Sigmoid colon (tissue), 6 donors: ENCODE measurements at regions not wholly inside any gene's neighbourhood (a gene's known extent, or its start where the extent isn't known, plus 50 kb on each side); places are given as distances from the start of the nearest gene placed in this dataset.

Experiments used
- DNase-seq: peaks from one replicate; pipeline ENCODE4 v3.0.0-alpha.2; 2019
- H3K27ac ChIP-seq, 4 donors: fragments of 200-600 bp; sonication (generic); one replicate each; pipeline ENCODE4 v1.5.1; 2016 to 2019; ENCODE audit warnings: mild to moderate bottlenecking in 1 of 4
- H3K27me3 ChIP-seq, 3 donors: fragments of 200-600 bp; sonication (generic); one replicate each; pipeline ENCODE4 v1.5.1; 2019; ENCODE audit warnings: mild to moderate bottlenecking in 1 of 3
- H3K36me3 ChIP-seq, 4 donors: fragments of 200-600 bp; sonication (generic); one replicate each; pipeline ENCODE4 v1.5.1; 2016 to 2019
- H3K4me1 ChIP-seq, 4 donors: fragments of 200-600 bp; sonication (generic); one replicate each; pipeline ENCODE4 v1.5.1; 2017 to 2019
- H3K4me3 ChIP-seq, 4 donors: fragments of 200-600 bp; sonication (generic); one replicate each; pipeline ENCODE4 v1.5.1; 2017 to 2019; ENCODE audit warnings: mild to moderate bottlenecking in 2 of 4, moderate library complexity in 1 of 4
- H3K9me3 ChIP-seq, 4 donors: fragments of 200-600 bp in 3 of 4; sonication (generic) in 3 of 4; one replicate each; pipeline versions ENCODE4 v1.5.1 to v1.6.1; 2013 to 2019
- EP300 ChIP-seq, 4 donors: sonication (generic); formaldehyde crosslinking; IDR thresholded peaks; one replicate each; pipeline ENCODE4 v1.6.1; 2017; ENCODE audit warnings: antibody characterized with exemption in 4 of 4
- POLR2A ChIP-seq, 2 donors: fragments of 450-650 bp; IDR thresholded peaks; one replicate each; pipeline ENCODE4 v1.6.1; 2016; ENCODE audit warnings: antibody characterized with exemption in 2 of 2, mild to moderate bottlenecking in 2 of 2, moderate library complexity in 2 of 2
- POLR2AphosphoS5 ChIP-seq, 4 donors: sonication (generic); formaldehyde crosslinking; IDR thresholded peaks; one replicate each; pipeline ENCODE4 v1.6.1; 2017; ENCODE audit warnings: antibody characterized with exemption in 4 of 4
- WGBS, 2 donors: extraction: QIAGEN DNeasy Blood & Tissue Kit; methylation state at CpG; one replicate each; pipeline ENCODE4 v1.1.7; 2013; 5-methylcytosine and 5-hydroxymethylcytosine counted together
- intact Hi-C: fragments of 100-400 bp; cut with DNase I; formaldehyde crosslinking; loops from one replicate; pipeline ENCODE4 v1.15.1; 2023
- TF ChIP-seq, protein P1 (sequence below), 4 experiments: fragments of 450-650 bp in 3 of 4; fragments of 200-600 bp in 1 of 4; IDR thresholded peaks; one replicate each; pipeline ENCODE4 v1.5.1; 2016 to 2019; ENCODE audit warnings: antibody characterized with exemption in 4 of 4, mild to moderate bottlenecking in 3 of 4, moderate library complexity in 2 of 4
- donor health status: healthy with polysubstance abuse.
- donor health status: healthy.

GRCh38 chr5:58357799-58358500 lies 101.9 kb downstream of the PLK2 start:
- Histone ChIP-seq H3K4me3 (no peak overlapping the region), H3K27me3 (no peaks in the 10 kb centered on the region), H3K9me3 (no peaks in the 10 kb centered on the region), H3K4me1 (no peaks in the 10 kb centered on the region), H3K27ac (no peak overlapping the region), H3K36me3 (no peaks in the 10 kb centered on the region)
- DNase-seq, result no peak
- 93 to 98% methylated on average over 4 of the region's 4 CpGs for WGBS, 2 donors
- intact Hi-C loops, result no loop called here
- TF ChIP-seq POLR2AphosphoS5 (IDR thresholded peaks at IDR 0.05) (no peak), EP300 (IDR thresholded peaks at IDR 0.05) (no peak), POLR2A (IDR thresholded peaks at IDR 0.05) (no peak)
- TF ChIP-seq, protein P1, sequence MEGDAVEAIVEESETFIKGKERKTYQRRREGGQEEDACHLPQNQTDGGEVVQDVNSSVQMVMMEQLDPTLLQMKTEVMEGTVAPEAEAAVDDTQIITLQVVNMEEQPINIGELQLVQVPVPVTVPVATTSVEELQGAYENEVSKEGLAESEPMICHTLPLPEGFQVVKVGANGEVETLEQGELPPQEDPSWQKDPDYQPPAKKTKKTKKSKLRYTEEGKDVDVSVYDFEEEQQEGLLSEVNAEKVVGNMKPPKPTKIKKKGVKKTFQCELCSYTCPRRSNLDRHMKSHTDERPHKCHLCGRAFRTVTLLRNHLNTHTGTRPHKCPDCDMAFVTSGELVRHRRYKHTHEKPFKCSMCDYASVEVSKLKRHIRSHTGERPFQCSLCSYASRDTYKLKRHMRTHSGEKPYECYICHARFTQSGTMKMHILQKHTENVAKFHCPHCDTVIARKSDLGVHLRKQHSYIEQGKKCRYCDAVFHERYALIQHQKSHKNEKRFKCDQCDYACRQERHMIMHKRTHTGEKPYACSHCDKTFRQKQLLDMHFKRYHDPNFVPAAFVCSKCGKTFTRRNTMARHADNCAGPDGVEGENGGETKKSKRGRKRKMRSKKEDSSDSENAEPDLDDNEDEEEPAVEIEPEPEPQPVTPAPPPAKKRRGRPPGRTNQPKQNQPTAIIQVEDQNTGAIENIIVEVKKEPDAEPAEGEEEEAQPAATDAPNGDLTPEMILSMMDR (IDR thresholded peaks at IDR 0.05), result no peak

DNA sequence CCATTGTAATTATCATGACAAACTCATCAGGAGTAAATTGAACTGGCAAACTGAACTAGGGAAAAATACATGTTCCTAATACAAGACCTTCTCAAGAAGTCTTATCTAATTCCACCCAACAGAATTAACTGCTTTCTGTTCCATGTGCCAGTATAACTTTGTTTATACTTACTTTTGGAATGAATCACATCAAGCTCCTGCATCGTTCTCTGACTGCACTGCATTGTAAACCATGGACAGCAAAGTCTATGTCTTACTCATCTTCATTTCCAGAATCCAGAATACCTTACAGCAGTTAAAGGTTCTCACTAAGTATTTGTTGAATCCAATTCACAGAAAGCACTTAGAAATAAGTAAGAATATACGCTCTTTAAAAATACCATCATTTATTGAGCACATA lies 102.8 kb downstream of the PLK2 start:
- 85 to 87% methylated on average over 2 of the region's 2 CpGs for WGBS, 2 donors
- intact Hi-C loops, result no loop called here

GRCh38 chr5:58356662-58357061 lies 103.2 kb downstream of the PLK2 start:
- TF ChIP-seq EP300 (IDR thresholded peaks at IDR 0.05), result no peak
- TF ChIP-seq POLR2AphosphoS5 (IDR thresholded peaks at IDR 0.05), result no peak
- TF ChIP-seq POLR2A (IDR thresholded peaks at IDR 0.05), result no peak
- TF ChIP-seq, protein P1 (IDR thresholded peaks at IDR 0.05), result no peak
- DNase-seq, result no peak
- 95% methylated on average over 4 of the region's 4 CpGs for WGBS, 2 donors
- Histone ChIP-seq H3K27me3 (no peaks in the 10 kb centered on the region), H3K27ac (no peak overlapping the region), H3K36me3 (no peaks in the 10 kb centered on the region), H3K4me1 (no peaks in the 10 kb centered on the region), H3K9me3 (no peaks in the 10 kb centered on the region), H3K4me3 (no peak overlapping the region)
- intact Hi-C loops, result no loop called here

More for the DNA sequence above, 102.8 kb downstream of the PLK2 start:
- Histone ChIP-seq H3K27me3 (no peaks in the 10 kb centered on the region), H3K9me3 (no peaks in the 10 kb centered on the region), H3K27ac (no peak overlapping the region), H3K4me1 (no peaks in the 10 kb centered on the region), H3K4me3 (no peak overlapping the region), H3K36me3 (no peaks in the 10 kb centered on the region)
- TF ChIP-seq EP300 (IDR thresholded peaks at IDR 0.05) (no peak), POLR2A (IDR thresholded peaks at IDR 0.05) (no peak), POLR2AphosphoS5 (IDR thresholded peaks at IDR 0.05) (no peak)
- TF ChIP-seq, protein P1 (IDR thresholded peaks at IDR 0.05), result no peak
- no peak for DNase-seq

DNA sequence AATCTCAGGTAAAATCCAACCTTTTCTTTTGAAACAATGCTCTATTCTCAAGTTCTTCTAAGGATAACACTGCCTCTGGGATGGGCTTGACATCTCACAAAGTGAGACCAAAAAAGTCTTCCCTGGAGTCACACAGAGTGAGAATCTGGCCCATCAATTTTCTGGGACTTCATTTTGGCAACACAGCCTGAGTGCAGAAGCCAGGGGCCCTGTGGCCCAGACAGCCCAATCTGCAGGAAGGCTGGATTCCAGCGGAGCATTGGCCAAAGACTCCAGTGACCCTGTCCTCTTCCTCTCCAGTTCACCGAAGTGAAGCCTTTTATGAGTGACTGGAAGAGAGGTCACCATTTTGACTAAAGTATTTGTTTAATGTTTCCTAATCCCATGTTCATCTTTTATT lies 105.1 kb downstream of the PLK2 start:
- Histone ChIP-seq H3K4me1 (no peaks in the 10 kb centered on the region), H3K36me3 (no peaks in the 10 kb centered on the region), H3K9me3 (no peaks in the 10 kb centered on the region), H3K4me3 (no peak overlapping the region), H3K27ac (no peak overlapping the region), H3K27me3 (no peaks in the 10 kb centered on the region)
- WGBS, 2 donors, result 80 to 89% methylated on average over 2 of the region's 2 CpGs
- no peak for DNase-seq
- no peak for TF ChIP-seq EP300 (IDR thresholded peaks at IDR 0.05)
- TF ChIP-seq POLR2AphosphoS5 (IDR thresholded peaks at IDR 0.05), result no peak
- no peak for TF ChIP-seq POLR2A (IDR thresholded peaks at IDR 0.05)
- intact Hi-C loops, result no loop called here

DNA sequence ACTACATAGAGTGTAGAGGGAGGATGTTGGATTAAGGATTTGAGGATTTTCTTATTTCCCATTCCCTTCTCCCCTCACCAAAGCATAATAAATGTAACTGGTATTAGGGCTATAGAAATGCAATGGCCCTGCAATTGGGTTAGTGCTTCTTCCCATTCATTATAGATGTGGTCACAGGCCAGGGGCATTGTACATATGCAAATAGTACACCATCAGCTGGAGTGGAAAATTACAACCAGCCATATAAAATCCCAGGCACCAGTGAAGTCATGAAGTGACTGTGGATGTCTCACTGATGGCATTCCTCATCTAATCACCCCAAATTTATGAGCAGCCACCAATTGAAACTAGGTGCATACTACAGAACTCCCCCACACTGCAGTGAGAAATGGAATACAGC lies 105.9 kb downstream of the PLK2 start:
- TF ChIP-seq POLR2AphosphoS5 (IDR thresholded peaks at IDR 0.05) (no peak), POLR2A (IDR thresholded peaks at IDR 0.05) (no peak), EP300 (IDR thresholded peaks at IDR 0.05) (no peak)
- TF ChIP-seq, protein P1 (IDR thresholded peaks at IDR 0.05), result no peak
- H3K36me3 ChIP-seq, result no peaks in the 10 kb centered on the region
- no peaks in the 10 kb centered on the region for H3K27me3 ChIP-seq
- no peaks in the 10 kb centered on the region for H3K9me3 ChIP-seq
- no peak overlapping the region for H3K27ac ChIP-seq
- H3K4me3 ChIP-seq, result no peak overlapping the region
- no peak for DNase-seq
- no peaks in the 10 kb centered on the region for H3K4me1 ChIP-seq
- intact Hi-C loops, result no loop called here
